Left ventricle myocardium inferior (tissue), 1 donor: ENCODE measurements at regions not wholly inside any gene's neighbourhood (a gene's known extent, or its start where the extent isn't known, plus 50 kb on each side); places are given as distances from the start of the nearest gene placed in this dataset.

Source experiments
- DNase-seq: peaks from one replicate; pipeline ENCODE4 v3.0.0-alpha.2; 2020
- H3K27ac ChIP-seq: fragments of 200-600 bp; replicated peaks from 2 replicates; pipeline ENCODE4 v1.8.0; 2021
- H3K27me3 ChIP-seq: fragments of 200-600 bp; 2 replicates; pipeline ENCODE4 v1.8.0; 2021; ENCODE audit warnings: low read depth
- H3K36me3 ChIP-seq: fragments of 200-600 bp; 2 replicates; pipeline ENCODE4 v1.8.0; 2021
- H3K4me1 ChIP-seq: fragments of 200-600 bp; 2 replicates; pipeline ENCODE4 v1.8.0; 2021
- H3K4me3 ChIP-seq: fragments of 200-600 bp; 2 replicates; pipeline ENCODE4 v1.8.0; 2021; ENCODE audit warnings: mild to moderate bottlenecking, moderate library complexity
- H3K9me3 ChIP-seq: fragments of 200-600 bp; replicated peaks from 2 replicates; pipeline ENCODE4 v1.8.0; 2021
- CTCF ChIP-seq: fragments of 200-600 bp; IDR thresholded peaks from 2 replicates; pipeline ENCODE4 v1.8.0; 2021; ENCODE audit warnings: antibody characterized with exemption, mild to moderate bottlenecking, borderline replicate concordance
- intact Hi-C: fragments of 100-400 bp; cut with micrococcal nuclease; formaldehyde crosslinking; loops from one replicate; pipeline ENCODE4 v1.11.0; 2022
- donor health status: DM: no; HTN: yes; CAD: no; lungs with severe emphysema.

- Histone ChIP-seq H3K27ac (no peak overlapping the region), H3K4me1 (no peaks in the 10 kb centered on the region), H3K4me3 (no peak overlapping the region), H3K27me3 (no peaks in the 10 kb centered on the region), H3K9me3 (peaks cover 10% of the 10 kb centered on the region), H3K36me3 (no peaks in the 10 kb centered on the region)
- TF ChIP-seq CTCF = no peak
- no peak for DNase-seq
- intact Hi-C loops = no loop called here
Measured at GRCh38 chr2:217466805-217467204, 536.0 kb downstream of the TNS1 start.

GRCh38 chr2:217466104-217466503, 536.7 kb downstream of the TNS1 start:
- no peaks in the 10 kb centered on the region for H3K4me1 ChIP-seq
- H3K27ac ChIP-seq = no peak overlapping the region
- H3K4me3 ChIP-seq = no peak overlapping the region
- no peaks in the 10 kb centered on the region for H3K27me3 ChIP-seq
- intact Hi-C loops = no loop called here
- no peaks in the 10 kb centered on the region for H3K36me3 ChIP-seq
- TF ChIP-seq CTCF = no peak
- DNase-seq = no peak
- H3K9me3 ChIP-seq = peaks cover 10% of the 10 kb centered on the region

GRCh38 chr2:217465100-217465499, 537.7 kb downstream of the TNS1 start:
- Histone ChIP-seq H3K4me3 (no peak overlapping the region), H3K4me1 (no peaks in the 10 kb centered on the region), H3K27ac (no peak overlapping the region), H3K9me3 (peaks cover 10% of the 10 kb centered on the region), H3K27me3 (no peaks in the 10 kb centered on the region), H3K36me3 (no peaks in the 10 kb centered on the region)
- no peak for TF ChIP-seq CTCF
- no peak for DNase-seq
- intact Hi-C loops = no loop called here

GRCh38 chr2:217463402-217464075, 539.3 kb downstream of the TNS1 start:
- H3K27ac ChIP-seq = no peak overlapping the region
- H3K9me3 ChIP-seq = no peaks in the 10 kb centered on the region
- intact Hi-C loops = no loop called here
- no peak for TF ChIP-seq CTCF
- H3K27me3 ChIP-seq = no peaks in the 10 kb centered on the region
- H3K36me3 ChIP-seq = no peaks in the 10 kb centered on the region
- H3K4me1 ChIP-seq = no peaks in the 10 kb centered on the region
- no peak for DNase-seq
- H3K4me3 ChIP-seq = no peak overlapping the region

GRCh38 chr2:217462121-217462520, 540.7 kb downstream of the TNS1 start:
- intact Hi-C loops = no loop called here
- no peaks in the 10 kb centered on the region for H3K36me3 ChIP-seq
- H3K9me3 ChIP-seq = no peaks in the 10 kb centered on the region
- H3K27ac ChIP-seq = no peak overlapping the region
- no peak for TF ChIP-seq CTCF
- H3K4me1 ChIP-seq = no peaks in the 10 kb centered on the region
- H3K27me3 ChIP-seq = no peaks in the 10 kb centered on the region
- no peak for DNase-seq
- no peak overlapping the region for H3K4me3 ChIP-seq
